Neural cell (in vitro differentiated cells): ENCODE measurements at regions not wholly inside any gene's neighbourhood (a gene's known extent, or its start where the extent isn't known, plus 50 kb on each side); places are given as distances from the start of the nearest gene placed in this dataset.

Experiments
- H2AFZ ChIP-seq: fragments of 200-600, 300-800 bp; sonication (generic), shearing (Covaris generic); 2 replicates; pipeline ENCODE4 v1.6.0; 2014; ENCODE audit warnings: low read depth, mild to moderate bottlenecking, antibody characterized with exemption, low read length, moderate library complexity
- H3F3A ChIP-seq: fragments of 200-600 bp; shearing (Covaris generic); 2 replicates; pipeline ENCODE4 v1.6.1; 2016; ENCODE audit warnings: mild to moderate bottlenecking, moderate library complexity, mixed read lengths, antibody characterized with exemption, low read length; ENCODE audit not compliant: insufficient read depth, poor library complexity, severe bottlenecking
- H3K27ac ChIP-seq: fragments of 200-600, 300-800 bp; sonication (generic), shearing (Covaris generic); 2 replicates; pipeline ENCODE4 v1.5.1; 2014; ENCODE audit warnings: mild to moderate bottlenecking, low read length, moderate library complexity
- H3K27me3 ChIP-seq: fragments of 300-800, 200-600 bp; sonication (generic), shearing (Covaris generic); 2 replicates; pipeline ENCODE4 v1.6.0; 2014; ENCODE audit warnings: mild to moderate bottlenecking, low read depth, low read length, moderate library complexity; ENCODE audit not compliant: insufficient read depth
- H3K36me3 ChIP-seq: fragments of 300-800, 200-600 bp; sonication (generic), shearing (Covaris generic); 2 replicates; pipeline ENCODE4 v1.5.1; 2014; ENCODE audit warnings: mild to moderate bottlenecking, antibody characterized with exemption, low read length, moderate library complexity; ENCODE audit not compliant: insufficient read depth
- H3K4me2 ChIP-seq: fragments of 300-800, 200-600 bp; sonication (generic), shearing (Covaris generic); 2 replicates; pipeline ENCODE4 v1.6.0; 2014; ENCODE audit warnings: mild to moderate bottlenecking, low read length
- H3K4me3 ChIP-seq: fragments of 300-800, 200-600 bp; sonication (generic), shearing (Covaris generic); 2 replicates; pipeline ENCODE4 v1.5.1; 2014; ENCODE audit warnings: mild to moderate bottlenecking, low read length, moderate library complexity
- H3K79me2 ChIP-seq: fragments of 200-600 bp; shearing (Covaris generic); replicated peaks from 2 replicates; pipeline ENCODE4 v1.6.0; 2014; ENCODE audit warnings: mild to moderate bottlenecking, low read length, moderate library complexity; ENCODE audit not compliant: insufficient read depth
- H3K9ac ChIP-seq: fragments of 300-800, 200-600 bp; sonication (generic), shearing (Covaris generic); 2 replicates; pipeline ENCODE4 v1.6.1; 2016; ENCODE audit warnings: mild to moderate bottlenecking, low read length, mixed read lengths
- H3K9me2 ChIP-seq: fragments of 200-600 bp; shearing (Covaris generic); 2 replicates; pipeline ENCODE4 v1.6.1; 2016; ENCODE audit warnings: mild to moderate bottlenecking, low read length, mixed read lengths; ENCODE audit not compliant: insufficient read depth
- H3K9me3 ChIP-seq: fragments of 200-600, 300-800 bp; sonication (generic), shearing (Covaris generic); 2 replicates; pipeline ENCODE4 v1.6.1; 2016; ENCODE audit warnings: mild to moderate bottlenecking, mixed run types, low read length, moderate library complexity, mixed read lengths
- H4K20me1 ChIP-seq: fragments of 200-600 bp; shearing (Covaris generic); 2 replicates; pipeline ENCODE4 v1.6.1; 2016; ENCODE audit warnings: mild to moderate bottlenecking, mixed run types; ENCODE audit not compliant: insufficient read depth
- CTCF ChIP-seq: fragments of 450-650 bp; IDR thresholded peaks from 2 replicates; pipeline ENCODE4 v1.5.1; 2014; ENCODE audit warnings: antibody characterized with exemption, mild to moderate bottlenecking, moderate library complexity; ENCODE audit not compliant: poor library complexity, severe bottlenecking
- EP300 ChIP-seq: fragments of 450-650 bp; conservative IDR thresholded peaks from 2 replicates; pipeline ENCODE4 v1.6.1; 2014; ENCODE audit warnings: antibody characterized with exemption, mild to moderate bottlenecking, moderate library complexity; ENCODE audit not compliant: poor library complexity, severe bottlenecking
- EZH2 ChIP-seq: fragments of 200-600, 300-800 bp; shearing (Covaris generic), sonication (generic); IDR thresholded peaks from 2 replicates; pipeline ENCODE4 v1.6.1; 2014; ENCODE audit warnings: antibody characterized with exemption, low read length, borderline replicate concordance, mild to moderate bottlenecking; ENCODE audit not compliant: insufficient read depth, poor library complexity, severe bottlenecking
- MXI1 ChIP-seq: fragments of 450-650 bp; conservative IDR thresholded peaks from 2 replicates; pipeline ENCODE4 v1.6.1; 2014; ENCODE audit warnings: antibody characterized with exemption, mild to moderate bottlenecking; ENCODE audit not compliant: poor library complexity, severe bottlenecking
- POLR2AphosphoS5 ChIP-seq: IDR thresholded peaks from 2 replicates; pipeline ENCODE4 v1.6.1; 2012
- RAD21 ChIP-seq: fragments of 450-650 bp; conservative IDR thresholded peaks from 2 replicates; pipeline ENCODE4 v1.6.1; 2014; ENCODE audit warnings: antibody characterized with exemption, mild to moderate bottlenecking, moderate library complexity
- REST ChIP-seq: IDR thresholded peaks from 2 replicates; pipeline ENCODE4 v1.6.1; 2012; ENCODE audit warnings: borderline replicate concordance
- SMC3 ChIP-seq: fragments of 450-650 bp; conservative IDR thresholded peaks from 2 replicates; pipeline ENCODE4 v1.6.1; 2014; ENCODE audit warnings: antibody characterized with exemption, mild to moderate bottlenecking, moderate library complexity; ENCODE audit not compliant: poor library complexity
- TAF1 ChIP-seq: IDR thresholded peaks from 2 replicates; pipeline ENCODE4 v1.6.1; 2012; ENCODE audit warnings: low read depth

GRCh38 chr18:34651586-34652369 is 58.3 kb upstream of the DTNA start:
- H3K9me2 ChIP-seq: no peaks in the 10 kb centered on the region
- H3K9me3 ChIP-seq: no peaks in the 10 kb centered on the region
- TF ChIP-seq MXI1 (no peak), EZH2 (no peak), REST (no peak), POLR2AphosphoS5 (no peak), RAD21 (no peak), SMC3 (no peak), TAF1 (no peak), CTCF (no peak)
- no peaks in the 10 kb centered on the region for H4K20me1 ChIP-seq
- no peaks in the 10 kb centered on the region for H3K27me3 ChIP-seq
- H3K4me2 ChIP-seq: no peak overlapping the region
- no peak overlapping the region for H2AFZ ChIP-seq
- no peaks in the 10 kb centered on the region for H3K79me2 ChIP-seq
- H3K27ac ChIP-seq: no peak overlapping the region
- H3K9ac ChIP-seq: no peak overlapping the region
- H3K4me3 ChIP-seq: no peak overlapping the region
- H3K36me3 ChIP-seq: no peaks in the 10 kb centered on the region
- H3F3A ChIP-seq: no peaks in the 10 kb centered on the region

GRCh38 chr18:34655131-34655530 is 55.0 kb upstream of the DTNA start:
- no peak overlapping the region for H2AFZ ChIP-seq
- no peak overlapping the region for H3K4me3 ChIP-seq
- no peaks in the 10 kb centered on the region for H3K79me2 ChIP-seq
- no peaks in the 10 kb centered on the region for H3K36me3 ChIP-seq
- H3K4me2 ChIP-seq: no peak overlapping the region
- H3K27ac ChIP-seq: no peak overlapping the region
- H3K9me2 ChIP-seq: no peaks in the 10 kb centered on the region
- no peaks in the 10 kb centered on the region for H3F3A ChIP-seq
- H3K9ac ChIP-seq: no peak overlapping the region
- no peaks in the 10 kb centered on the region for H4K20me1 ChIP-seq
- TF ChIP-seq CTCF (no peak), TAF1 (no peak), MXI1 (no peak), SMC3 (no peak), POLR2AphosphoS5 (no peak), EP300 (no peak), REST (no peak), EZH2 (no peak), RAD21 (no peak)
- H3K9me3 ChIP-seq: no peaks in the 10 kb centered on the region
- H3K27me3 ChIP-seq: peaks cover 2% of the 10 kb centered on the region
